Stimulated activated naive CD8-positive, alpha-beta T cell treated with anti-CD3 and anti-CD28 coated beads, Interleukin-15, amount 100 ng/mL, for 72 hours (primary cell): ENCODE measurements at regions not wholly inside any gene's neighbourhood (a gene's known extent, or its start where the extent isn't known, plus 50 kb on each side); places are given as distances from the start of the nearest gene placed in this dataset.

ENCODE experiments used
- ATAC-seq: fragments of 150-1000 bp; cut with Tn5 transposase; 2 replicates; pipeline ENCODE4 v1.10.0; 2021; ENCODE audit warnings: mild to moderate bottlenecking, moderate library complexity
- DNase-seq, 2 donors: peaks; one replicate each; pipeline ENCODE4 v3.0.0; 2021 to 2022
- H3K27ac Mint-ChIP-seq, 2 donors: one replicate each; pipeline ENCODE4 v1.8.0; 2022; ENCODE audit warnings: mild to moderate bottlenecking in 2 of 2, mixed read lengths in 2 of 2, moderate library complexity in 2 of 2
- H3K27me3 Mint-ChIP-seq: one replicate; pipeline ENCODE4 v1.8.0; 2022; ENCODE audit warnings: mixed read lengths
- H3K4me1 Mint-ChIP-seq: one replicate; pipeline ENCODE4 v1.8.0; 2022; ENCODE audit warnings: mild to moderate bottlenecking, mixed read lengths
- H3K4me3 Mint-ChIP-seq, 2 donors: one replicate each; pipeline ENCODE4 v1.8.0; 2022; ENCODE audit warnings: mild to moderate bottlenecking in 2 of 2, mixed read lengths in 2 of 2, moderate library complexity in 1 of 2
- H3K9me3 Mint-ChIP-seq, 2 donors: one replicate each; pipeline ENCODE4 v1.8.0; 2022; ENCODE audit warnings: mixed read lengths in 2 of 2

DNA sequence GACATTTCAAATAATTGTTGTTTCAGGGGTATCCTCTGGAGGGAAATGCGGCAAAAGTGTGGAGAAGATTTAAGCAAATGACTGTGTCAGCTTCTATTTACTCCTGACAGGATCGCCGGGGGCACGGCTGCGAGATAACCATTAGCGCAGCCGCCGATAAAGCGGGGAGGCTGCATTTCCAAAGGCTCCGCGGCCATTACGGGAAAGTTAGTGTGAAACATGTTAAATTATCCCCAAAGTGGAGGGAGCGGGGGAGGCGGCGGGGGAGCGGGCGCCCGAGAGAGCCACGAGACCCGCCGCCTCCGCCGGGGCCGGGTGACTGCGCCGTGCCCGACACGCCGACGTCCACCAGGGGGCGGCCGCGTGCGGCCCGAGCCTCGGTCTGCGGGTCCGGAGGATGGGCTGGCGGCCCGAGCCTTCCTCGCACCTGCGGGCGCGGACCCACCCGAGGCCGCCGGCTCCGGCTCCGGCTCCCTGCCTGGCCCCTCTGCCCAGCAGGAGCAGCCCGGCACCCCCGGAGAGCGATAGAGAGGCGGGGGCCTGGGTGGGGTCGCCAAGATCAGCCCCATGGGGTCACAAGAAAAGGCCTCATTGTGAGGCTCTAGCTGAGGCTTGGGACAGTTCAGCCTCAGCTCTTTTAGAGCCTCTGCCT, 74.4 kb upstream of the PAX2 start:
- DNase-seq (peak; percentile 64 to 71), ATAC-seq (peak; percentile 90)
- H3K9me3 Mint-ChIP-seq, result no peaks in the 10 kb centered on the region
- peaks cover 70% of the 10 kb centered on the region for H3K27me3 Mint-ChIP-seq
- H3K27ac Mint-ChIP-seq, result no peak overlapping the region
- peak overlapping the region in 1 of 2 donors; percentile 29 for H3K4me3 Mint-ChIP-seq
- H3K4me1 Mint-ChIP-seq, result peaks cover 17% of the 10 kb centered on the region

DNA sequence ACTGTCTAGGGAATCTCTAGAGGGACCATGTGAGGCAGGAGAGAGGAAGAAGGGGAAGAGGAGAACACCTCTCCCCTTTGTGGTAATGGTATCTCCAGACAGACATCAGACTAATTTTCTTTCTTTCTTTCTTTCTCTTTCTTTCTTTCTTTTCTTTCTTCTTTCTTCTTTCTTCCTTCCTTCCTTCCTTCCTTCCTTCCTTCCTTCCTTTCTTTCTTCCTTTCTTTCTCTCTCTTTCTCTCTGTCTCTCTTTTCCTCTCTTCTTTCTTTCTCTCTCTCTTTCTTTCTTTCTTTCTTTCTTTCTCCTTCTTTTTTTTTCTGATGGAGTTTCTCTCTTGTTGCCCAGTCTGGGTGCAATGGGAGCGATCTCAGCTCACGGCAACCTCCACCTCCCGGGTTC, 73.2 kb upstream of the PAX2 start:
- no peaks in the 10 kb centered on the region for H3K9me3 Mint-ChIP-seq
- H3K4me3 Mint-ChIP-seq, result no peak overlapping the region
- H3K27ac Mint-ChIP-seq, result peak overlapping the region in 1 of 2 donors; percentile 1
- ATAC-seq, result no peak
- peaks cover 77% of the 10 kb centered on the region for H3K27me3 Mint-ChIP-seq
- H3K4me1 Mint-ChIP-seq, result peaks cover 17% of the 10 kb centered on the region
- DNase-seq, result no peak

GRCh38 chr10:100677290-100677945, 68.0 kb upstream of the PAX2 start:
- Mint-ChIP-seq H3K27ac (no peak overlapping the region), H3K27me3 (peaks cover 67% of the 10 kb centered on the region), H3K4me1 (no peaks in the 10 kb centered on the region), H3K9me3 (no peaks in the 10 kb centered on the region), H3K4me3 (no peak overlapping the region)
- ATAC-seq (peak; percentile 81), DNase-seq (no peak)

DNA sequence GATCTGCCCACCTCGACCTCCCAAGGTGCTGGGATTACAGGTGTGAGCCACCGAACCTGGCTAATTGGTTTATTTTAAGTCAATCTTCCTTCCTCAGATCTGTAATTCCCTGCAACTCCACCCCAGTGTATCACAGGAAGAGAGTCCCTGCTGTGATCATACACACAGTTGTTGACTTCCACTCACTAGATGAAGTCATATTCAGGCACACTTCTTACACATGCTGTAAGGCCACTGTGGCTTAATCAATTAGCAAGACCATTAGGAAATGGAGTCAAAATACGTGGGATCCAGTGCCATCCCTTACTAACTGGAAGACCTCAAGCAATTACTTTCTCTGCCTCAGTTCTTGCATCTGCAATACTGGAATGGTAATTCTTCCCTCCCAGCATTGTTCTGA, 66.1 kb upstream of the PAX2 start:
- DNase-seq, result no peak
- Mint-ChIP-seq H3K27ac (no peak overlapping the region), H3K4me1 (no peaks in the 10 kb centered on the region), H3K4me3 (no peak overlapping the region), H3K27me3 (peaks cover 67% of the 10 kb centered on the region), H3K9me3 (no peaks in the 10 kb centered on the region)
- ATAC-seq, result no peak

DNA sequence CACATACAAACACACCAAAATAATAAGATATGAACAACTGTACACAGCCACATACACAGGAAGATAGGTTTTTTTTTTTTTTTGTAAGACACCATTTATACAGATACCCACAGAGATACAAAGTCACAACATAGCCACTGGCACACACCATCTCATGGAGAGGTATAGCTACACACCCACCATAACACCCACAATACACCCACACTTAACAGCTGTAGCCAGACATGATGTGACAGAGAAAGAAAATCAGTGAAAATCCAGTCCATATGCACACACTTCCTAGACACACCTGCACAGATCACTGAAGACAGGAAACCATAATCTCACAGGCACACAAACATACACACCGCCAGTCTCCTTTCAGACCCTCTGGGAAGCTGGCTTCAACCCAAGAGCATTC, 62.4 kb upstream of the PAX2 start:
- ATAC-seq (no peak), DNase-seq (no peak)
- Mint-ChIP-seq H3K4me3 (no peak overlapping the region), H3K27ac (no peak overlapping the region), H3K4me1 (peaks cover 6% of the 10 kb centered on the region), H3K27me3 (peaks cover 86% of the 10 kb centered on the region), H3K9me3 (no peaks in the 10 kb centered on the region)

- no peak for DNase-seq
- Mint-ChIP-seq H3K27me3 (peaks cover 88% of the 10 kb centered on the region), H3K4me1 (peaks cover 6% of the 10 kb centered on the region), H3K4me3 (no peak overlapping the region), H3K27ac (no peak overlapping the region), H3K9me3 (no peaks in the 10 kb centered on the region)
- no peak for ATAC-seq
These were observed 61.7 kb upstream of the PAX2 start for GRCh38 chr10:100683545-100684300.

GRCh38 chr10:100684688-100685235, 60.6 kb upstream of the PAX2 start:
- H3K4me3 Mint-ChIP-seq, result no peak overlapping the region
- no peak for DNase-seq
- peaks cover 6% of the 10 kb centered on the region for H3K4me1 Mint-ChIP-seq
- no peaks in the 10 kb centered on the region for H3K9me3 Mint-ChIP-seq
- no peak overlapping the region for H3K27ac Mint-ChIP-seq
- H3K27me3 Mint-ChIP-seq, result peaks cover 89% of the 10 kb centered on the region
- no peak for ATAC-seq

- peaks cover 89% of the 10 kb centered on the region for H3K27me3 Mint-ChIP-seq
- no peak overlapping the region for H3K4me3 Mint-ChIP-seq
- peak; percentile 37 for ATAC-seq
These were observed 60.1 kb upstream of the PAX2 start for GRCh38 chr10:100685331-100685730.

DNA sequence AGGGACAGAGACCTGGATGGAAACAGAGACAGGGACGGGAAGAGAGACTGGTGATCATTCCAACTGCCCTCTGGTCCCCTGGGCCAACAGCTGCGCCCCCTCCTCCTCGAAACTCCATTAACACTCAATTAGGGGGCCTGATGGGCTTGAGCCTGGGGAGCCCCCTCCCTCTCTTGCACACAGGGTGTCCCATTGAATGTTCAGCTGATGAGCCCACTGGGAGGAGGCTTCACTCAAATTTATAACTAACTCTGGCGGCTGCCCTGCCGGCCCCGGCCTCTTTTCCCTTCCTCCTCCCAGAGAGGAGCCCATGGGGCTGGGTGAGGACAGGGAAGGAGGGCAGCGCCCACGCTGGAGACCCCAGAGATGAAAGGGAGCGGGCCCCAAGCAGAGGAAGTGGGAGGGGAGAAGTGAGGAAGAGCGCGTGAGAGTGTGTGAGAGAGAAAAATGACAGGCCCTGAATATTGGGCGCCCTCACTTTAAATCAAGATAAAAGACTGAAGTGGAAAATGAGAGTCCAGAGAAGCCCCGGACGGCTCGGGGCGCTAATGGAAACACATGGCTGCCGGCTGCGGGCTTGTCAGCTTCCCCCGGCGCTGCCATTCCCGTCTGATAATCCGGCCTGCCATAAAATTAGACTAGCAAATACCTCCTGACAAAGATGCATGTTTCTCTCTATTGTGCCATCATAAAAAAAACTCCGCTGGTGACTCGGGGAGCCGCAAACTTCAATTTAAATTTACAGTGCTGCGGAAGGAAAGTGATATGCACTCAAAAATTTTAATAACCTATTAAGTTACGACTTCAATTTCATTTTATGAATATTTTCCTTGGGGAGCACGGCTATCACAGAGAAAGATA, 58.0 kb upstream of the PAX2 start:
- Mint-ChIP-seq H3K9me3 (no peaks in the 10 kb centered on the region), H3K4me3 (no peak overlapping the region), H3K4me1 (peaks cover 6% of the 10 kb centered on the region), H3K27me3 (peaks cover 94% of the 10 kb centered on the region), H3K27ac (no peak overlapping the region)
- ATAC-seq (no peak), DNase-seq (no peak)

More at GRCh38 chr10:100685331-100685730, 60.1 kb upstream of the PAX2 start:
- Mint-ChIP-seq H3K27ac (no peak overlapping the region), H3K4me1 (peaks cover 6% of the 10 kb centered on the region), H3K9me3 (no peaks in the 10 kb centered on the region)
- no peak for DNase-seq

DNA sequence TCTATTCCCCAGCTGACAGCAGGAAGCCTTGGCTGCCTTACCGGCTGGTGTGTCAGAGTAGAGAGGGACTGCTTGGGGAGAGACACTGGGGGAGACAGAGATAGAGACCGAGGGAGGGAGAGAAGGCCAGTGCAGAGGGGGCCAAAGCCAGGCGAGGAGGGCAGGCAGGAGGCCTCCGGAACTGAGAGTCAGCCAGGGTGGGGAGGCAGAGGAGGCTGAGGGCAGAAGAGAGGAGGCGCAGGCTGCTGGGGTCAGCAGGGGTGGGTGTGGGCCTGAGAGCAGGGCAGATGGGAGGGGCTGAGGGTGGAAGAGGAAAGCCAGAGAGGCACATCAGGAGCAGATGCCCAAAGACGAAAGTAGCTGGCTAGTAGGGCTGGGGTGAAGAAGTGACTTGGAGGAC, 57.2 kb upstream of the PAX2 start:
- no peak for DNase-seq
- Mint-ChIP-seq H3K9me3 (no peaks in the 10 kb centered on the region), H3K4me1 (peaks cover 6% of the 10 kb centered on the region), H3K4me3 (no peak overlapping the region), H3K27ac (no peak overlapping the region), H3K27me3 (peaks cover 88% of the 10 kb centered on the region)
- ATAC-seq, result no peak

DNA sequence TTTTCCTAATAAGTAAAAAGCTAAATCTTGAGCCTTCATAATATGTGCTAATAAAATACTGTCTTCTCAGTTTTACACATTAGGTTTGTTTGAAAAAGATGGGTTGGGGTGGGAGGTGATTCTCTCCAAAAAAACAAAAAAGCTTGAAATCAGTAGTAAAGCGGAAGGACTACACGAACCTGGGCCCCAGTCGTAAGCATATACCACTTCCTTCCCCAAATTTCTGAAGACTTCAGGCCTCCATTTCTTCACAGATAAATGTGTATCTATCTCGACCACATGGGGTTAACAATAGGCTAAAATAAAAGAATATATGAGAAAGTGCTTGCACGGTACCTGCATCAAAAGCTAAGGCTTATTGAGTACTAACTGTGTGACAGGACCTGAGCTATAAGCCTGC, 51.6 kb upstream of the PAX2 start:
- H3K27me3 Mint-ChIP-seq, result peaks cover 32% of the 10 kb centered on the region
- H3K27ac Mint-ChIP-seq, result no peak overlapping the region
- ATAC-seq (no peak), DNase-seq (no peak)
- H3K4me1 Mint-ChIP-seq, result peaks cover 17% of the 10 kb centered on the region
- no peaks in the 10 kb centered on the region for H3K9me3 Mint-ChIP-seq
- no peak overlapping the region for H3K4me3 Mint-ChIP-seq
